DMS53 treated with DMSO at 0.1 percent for 48 hours (cell line): ENCODE measurements at regions not wholly inside any gene's neighbourhood (a gene's known extent, or its start where the extent isn't known, plus 50 kb on each side); places are given as distances from the start of the nearest gene placed in this dataset.

Experiments used
- DNase-seq: peaks from one replicate; lab custom pipeline; 2025; ENCODE audit not compliant: unreplicated experiment; lab: John Stamatoyannopoulos, UW

- no peak for DNase-seq
Measured at GRCh38 chr2:146129231-146129630, 1609.3 kb upstream of the ZEB2 start.

- no peak for DNase-seq
Measured at GRCh38 chr2:146128216-146128615, 1608.3 kb upstream of the ZEB2 start.

GRCh38 chr2:146125551-146125950, 1605.6 kb upstream of the ZEB2 start:
- DNase-seq, result no peak

GRCh38 chr2:146124741-146125140, 1604.8 kb upstream of the ZEB2 start:
- DNase-seq, result no peak

- no peak for DNase-seq
Measured at GRCh38 chr2:146123714-146124113, 1603.8 kb upstream of the ZEB2 start.

GRCh38 chr2:146123256-146123655, 1603.3 kb upstream of the ZEB2 start:
- DNase-seq, result no peak

GRCh38 chr2:146119586-146119985, 1599.7 kb upstream of the ZEB2 start:
- DNase-seq, result no peak

- no peak for DNase-seq
Measured at GRCh38 chr2:146108993-146109392, 1589.1 kb upstream of the ZEB2 start.

- DNase-seq, result no peak
Measured at GRCh38 chr2:146094185-146094584, 1574.3 kb upstream of the ZEB2 start.

GRCh38 chr2:146081459-146081858, 1561.5 kb upstream of the ZEB2 start:
- no peak for DNase-seq

- no peak for DNase-seq
Measured at GRCh38 chr2:146080925-146081324, 1561.0 kb upstream of the ZEB2 start.

- no peak for DNase-seq
Measured at GRCh38 chr2:146079216-146079615, 1559.3 kb upstream of the ZEB2 start.

GRCh38 chr2:146077156-146077555, 1557.2 kb upstream of the ZEB2 start:
- DNase-seq, result no peak

GRCh38 chr2:146068051-146068450, 1548.1 kb upstream of the ZEB2 start:
- DNase-seq, result no peak

GRCh38 chr2:146048141-146048540, 1528.2 kb upstream of the ZEB2 start:
- DNase-seq, result no peak

GRCh38 chr2:146041274-146041910, 1521.5 kb upstream of the ZEB2 start:
- no peak for DNase-seq

- DNase-seq, result no peak
Measured at GRCh38 chr2:146040051-146040450, 1520.1 kb upstream of the ZEB2 start.

- no peak for DNase-seq
Measured at GRCh38 chr2:146038014-146038413, 1518.1 kb upstream of the ZEB2 start.

- no peak for DNase-seq
Measured at GRCh38 chr2:146037334-146037870, 1517.5 kb upstream of the ZEB2 start.

GRCh38 chr2:146031158-146031557, 1511.2 kb upstream of the ZEB2 start:
- no peak for DNase-seq

GRCh38 chr2:146027156-146027555, 1507.2 kb upstream of the ZEB2 start:
- DNase-seq, result no peak

GRCh38 chr2:146025519-146025918, 1505.6 kb upstream of the ZEB2 start:
- no peak for DNase-seq

- no peak for DNase-seq
Measured at GRCh38 chr2:146024212-146024743, 1504.4 kb upstream of the ZEB2 start.
